T-helper 1 cell (primary cell): ENCODE measurements at regions not wholly inside any gene's neighbourhood (a gene's known extent, or its start where the extent isn't known, plus 50 kb on each side); places are given as distances from the start of the nearest gene placed in this dataset.

ENCODE experiments used
- DNase-seq, 5 donors: peaks; one replicate each; pipeline ENCODE4 v3.0.0-alpha.2; 2012 to 2020

- no peak for DNase-seq
These were observed 1357.9 kb upstream of the CELF4 start for GRCh38 chr18:38923540-38923939.

GRCh38 chr18:38923126-38923525 lies 1357.5 kb upstream of the CELF4 start:
- DNase-seq, result no peak

GRCh38 chr18:38909972-38910371 lies 1344.4 kb upstream of the CELF4 start:
- DNase-seq, result no peak

GRCh38 chr18:38902796-38903195 lies 1337.2 kb upstream of the CELF4 start:
- DNase-seq, result no peak

- DNase-seq, result no peak
These were observed 1334.8 kb upstream of the CELF4 start for GRCh38 chr18:38900445-38900844.

- DNase-seq, result no peak
These were observed 1334.4 kb upstream of the CELF4 start for GRCh38 chr18:38900031-38900430.

GRCh38 chr18:38899252-38899651 lies 1333.7 kb upstream of the CELF4 start:
- no peak for DNase-seq

GRCh38 chr18:38898167-38898566 lies 1332.6 kb upstream of the CELF4 start:
- DNase-seq, result no peak

- DNase-seq, result no peak
These were observed 1330.0 kb upstream of the CELF4 start for GRCh38 chr18:38895560-38895959.

- DNase-seq, result no peak
These were observed 1322.0 kb upstream of the CELF4 start for GRCh38 chr18:38887671-38888020.

- DNase-seq, result no peak
These were observed 1321.5 kb upstream of the CELF4 start for GRCh38 chr18:38886861-38887670.

GRCh38 chr18:38886235-38886634 lies 1320.6 kb upstream of the CELF4 start:
- DNase-seq, result no peak

- DNase-seq, result no peak
These were observed 1318.5 kb upstream of the CELF4 start for GRCh38 chr18:38884050-38884449.

- DNase-seq, result no peak
These were observed 1317.5 kb upstream of the CELF4 start for GRCh38 chr18:38883111-38883510.

GRCh38 chr18:38879871-38880270 lies 1314.3 kb upstream of the CELF4 start:
- DNase-seq, result no peak

- DNase-seq, result no peak
These were observed 1306.7 kb upstream of the CELF4 start for GRCh38 chr18:38872342-38872741.

GRCh38 chr18:38868757-38869156 lies 1303.2 kb upstream of the CELF4 start:
- no peak for DNase-seq

GRCh38 chr18:38867680-38868079 lies 1302.1 kb upstream of the CELF4 start:
- no peak for DNase-seq

GRCh38 chr18:38851526-38851925 lies 1285.9 kb upstream of the CELF4 start:
- DNase-seq, result no peak

GRCh38 chr18:38847326-38847725 lies 1281.7 kb upstream of the CELF4 start:
- no peak for DNase-seq

GRCh38 chr18:38843291-38843690 lies 1277.7 kb upstream of the CELF4 start:
- DNase-seq, result no peak

GRCh38 chr18:38826247-38826646 lies 1260.6 kb upstream of the CELF4 start:
- no peak for DNase-seq

GRCh38 chr18:38811209-38811608 lies 1245.6 kb upstream of the CELF4 start:
- DNase-seq, result no peak

- DNase-seq, result no peak
These were observed 1245.2 kb upstream of the CELF4 start for GRCh38 chr18:38810789-38811188.

- DNase-seq, result no peak
These were observed 1242.3 kb upstream of the CELF4 start for GRCh38 chr18:38807915-38808314.
